ENCODE measurements at regions not wholly inside any gene's neighbourhood (a gene's known extent, or its start where the extent isn't known, plus 50 kb on each side); places are given as distances from the start of the nearest gene placed in this dataset.

- Histone ChIP-seq H2AFZ (no peak overlapping the region), H3F3A (replicated peaks; ENCODE audit: low read depth) (no peaks in the 10 kb centered on the region), H3K27me3 (ENCODE audit: insufficient read depth) (no peaks in the 10 kb centered on the region), H3K9me2 (ENCODE audit: insufficient read depth) (peaks cover 3% of the 10 kb centered on the region; the same call in 1 of the 2 replicates), H3K4me3 (no peak overlapping the region), H4K20me1 (replicated peaks; ENCODE audit: insufficient read depth) (no peaks in the 10 kb centered on the region), H3K79me2 (replicated peaks; ENCODE audit: insufficient read depth) (no peaks in the 10 kb centered on the region), H3K4me2 (no peak overlapping the region), H3K4me1 (ENCODE audit: insufficient read depth) (no peaks in the 10 kb centered on the region), H3K36me3 (ENCODE audit: insufficient read depth) (no peaks in the 10 kb centered on the region), H3K27ac (ENCODE audit: low read depth) (no peak overlapping the region)
- no peaks in the 10 kb centered on the region; the same call in 2 of the 3 replicates for H3K36me3 Mint-ChIP-seq (ENCODE audit: low read depth)
- H3K9me3 Mint-ChIP-seq, result peaks cover 11% of the 10 kb centered on the region
- no peak overlapping the region for H3K4me3 Mint-ChIP-seq
- DNase-seq (ENCODE audit: low spot score) (no peak), ATAC-seq (no peak)
- TF ChIP-seq ZNF114 (CRISPR knock-in tag; IDR thresholded peaks at IDR 0.05), result no peak
- TF ChIP-seq STAT1 (IDR thresholded peaks at IDR 0.05; ENCODE audit: unreplicated experiment), result no peak
- TF ChIP-seq CREB1 (CRISPR knock-in tag; IDR thresholded peaks at IDR 0.05; ENCODE audit: low read depth), result no peak
- H3K27ac Mint-ChIP-seq, result no peak overlapping the region
- peaks cover 12% of the 10 kb centered on the region for H3K27me3 Mint-ChIP-seq (ENCODE audit: insufficient read depth, low read depth, poor library complexity)
- no peaks in the 10 kb centered on the region for H3K4me1 Mint-ChIP-seq
These were observed 71.6 kb upstream of the SHANK2 start for GRCh38 chr11:71323876-71324526.

GRCh38 chr11:71322861-71323582 is 70.6 kb upstream of the SHANK2 start:
- Mint-ChIP-seq H3K27me3 (ENCODE audit: insufficient read depth, low read depth, poor library complexity) (peaks cover 12% of the 10 kb centered on the region), H3K27ac (no peak overlapping the region)
- no peak for DNase-seq (ENCODE audit: low spot score)

DNA sequence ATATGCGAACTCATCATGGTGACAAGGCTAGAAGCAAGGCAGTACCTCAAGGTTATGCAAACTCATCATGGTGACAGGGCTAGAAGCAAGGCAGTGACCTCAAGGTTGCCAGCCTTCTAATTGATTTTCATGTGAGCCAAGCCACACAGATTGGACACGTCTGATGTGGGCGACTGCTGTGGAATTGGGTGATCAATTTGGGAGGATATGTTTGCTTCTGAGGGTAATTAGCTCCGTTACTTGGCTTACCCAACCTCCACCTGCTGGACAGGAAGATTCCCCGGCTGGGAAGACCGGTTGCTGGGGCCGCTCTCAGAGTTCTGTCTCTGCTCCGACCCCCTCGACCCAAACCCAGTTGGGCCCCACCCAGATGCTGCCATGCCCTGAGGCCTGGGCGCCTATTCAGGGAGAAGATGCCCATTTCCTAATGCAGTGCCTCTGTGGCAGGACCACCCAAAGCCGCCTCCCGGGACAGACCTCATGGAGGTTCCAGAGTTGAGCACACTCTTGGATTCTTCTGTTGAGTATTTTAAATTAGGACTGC is 69.9 kb upstream of the SHANK2 start:
- H3K9me3 Mint-ChIP-seq, result peaks cover 26% of the 10 kb centered on the region
- Histone ChIP-seq H3F3A (replicated peaks; ENCODE audit: low read depth) (no peaks in the 10 kb centered on the region), H3K4me1 (ENCODE audit: insufficient read depth) (no peaks in the 10 kb centered on the region), H3K36me3 (ENCODE audit: insufficient read depth) (no peaks in the 10 kb centered on the region), H3K9me2 (ENCODE audit: insufficient read depth) (peaks cover 3% of the 10 kb centered on the region; the same call in 1 of the 2 replicates), H4K20me1 (replicated peaks; ENCODE audit: insufficient read depth) (no peaks in the 10 kb centered on the region), H3K79me2 (replicated peaks; ENCODE audit: insufficient read depth) (no peaks in the 10 kb centered on the region), H3K27me3 (ENCODE audit: insufficient read depth) (no peaks in the 10 kb centered on the region), H2AFZ (no peak overlapping the region), H3K4me3 (no peak overlapping the region), H3K4me2 (no peak overlapping the region), H3K27ac (ENCODE audit: low read depth) (no peak overlapping the region)
- no peak overlapping the region for H3K27ac Mint-ChIP-seq
- ATAC-seq, result no peak
- H3K36me3 Mint-ChIP-seq (ENCODE audit: low read depth), result peaks cover 10% of the 10 kb centered on the region
- no peak overlapping the region for H3K4me3 Mint-ChIP-seq
- peaks cover 12% of the 10 kb centered on the region for H3K27me3 Mint-ChIP-seq (ENCODE audit: insufficient read depth, low read depth, poor library complexity)
- DNase-seq (ENCODE audit: low spot score), result no peak
- no peak for TF ChIP-seq JUNB (IDR thresholded peaks at IDR 0.05; ENCODE audit: unreplicated experiment)
- TF ChIP-seq NANOG (IDR thresholded peaks at IDR 0.05; ENCODE audit: borderline replicate concordance), result no peak
- TF ChIP-seq EZH2phosphoT487 (IDR thresholded peaks at IDR 0.05; ENCODE audit: unreplicated experiment), result no peak
- no peak for TF ChIP-seq ETS1 (IDR thresholded peaks at IDR 0.05)
- no peaks in the 10 kb centered on the region for H3K4me1 Mint-ChIP-seq

More at GRCh38 chr11:71322861-71323582, 70.6 kb upstream of the SHANK2 start:
- no peak overlapping the region for H3K4me3 ChIP-seq
- H3K36me3 ChIP-seq (ENCODE audit: insufficient read depth), result no peaks in the 10 kb centered on the region
- H3K9me2 ChIP-seq (ENCODE audit: insufficient read depth), result peaks cover 3% of the 10 kb centered on the region; the same call in 1 of the 2 replicates
- H3K4me3 Mint-ChIP-seq, result no peak overlapping the region
- H3K79me2 ChIP-seq (replicated peaks; ENCODE audit: insufficient read depth), result no peaks in the 10 kb centered on the region
- H3K9me3 Mint-ChIP-seq, result peaks cover 18% of the 10 kb centered on the region
- no peaks in the 10 kb centered on the region for H3K4me1 ChIP-seq (ENCODE audit: insufficient read depth)
- H4K20me1 ChIP-seq (replicated peaks; ENCODE audit: insufficient read depth), result no peaks in the 10 kb centered on the region
- no peak overlapping the region for H3K27ac ChIP-seq (ENCODE audit: low read depth)
- H3K27me3 ChIP-seq (ENCODE audit: insufficient read depth), result no peaks in the 10 kb centered on the region
- no peak for TF ChIP-seq ZNF331 (CRISPR knock-in tag; IDR thresholded peaks at IDR 0.05; ENCODE audit: low read depth)
- TF ChIP-seq EZH2 (IDR thresholded peaks at IDR 0.05; ENCODE audit: low read depth, unreplicated experiment), result no peak
- no peak for TF ChIP-seq CREB1 (CRISPR knock-in tag; IDR thresholded peaks at IDR 0.05; ENCODE audit: low read depth)
- H3K36me3 Mint-ChIP-seq (ENCODE audit: low read depth), result peaks cover 5% of the 10 kb centered on the region; the same call in 2 of the 3 replicates
- H3K4me2 ChIP-seq, result no peak overlapping the region
- no peaks in the 10 kb centered on the region for H3F3A ChIP-seq (replicated peaks; ENCODE audit: low read depth)
- no peaks in the 10 kb centered on the region for H3K4me1 Mint-ChIP-seq
- ATAC-seq, result no peak
- H2AFZ ChIP-seq, result no peak overlapping the region

Measured in GM23338 (cell line).